K562 (cell line): ENCODE measurements at regions not wholly inside any gene's neighbourhood (a gene's known extent, or its start where the extent isn't known, plus 50 kb on each side); places are given as distances from the start of the nearest gene placed in this dataset.

Source experiments
- ATAC-seq: fragments of 200-7000 bp; cut with Tn5 transposase; 3 replicates; pipeline ENCODE4 v1.9.1; 2020; ENCODE audit warnings: moderate library complexity
- BruUV-seq: library from RNA; stranded (reverse); fragments of 400-500 nt; replicated peaks from 2 replicates; lab custom pipeline; 2021; lab: Mats Ljungman, UMichigan
- CTCF ChIA-PET: fragments of 300-600 bp; formaldehyde crosslinking; extraction: SDS; loops from one replicate; lab custom pipeline; 2021; ENCODE audit warnings: low intra/inter-chr PET ratio; lab: Yijun Ruan, JAX
- POLR2A ChIA-PET: fragments of 300-600, 350-650 bp; sonication (Branson Sonifier 250); formaldehyde crosslinking; extraction: SDS; loops from one replicate; lab custom pipeline; 2021; ENCODE audit warnings: antibody characterized with exemption, inconsistent platforms; lab: Yijun Ruan, JAX
- DNase-seq, 4 experiments: peaks; one replicate each; pipeline versions ENCODE4 v3.0.0 to v3.0.0-alpha.2; 2011 to 2018; ENCODE audit warnings: low spot score in 3 of 4, mixed read lengths in 3 of 4; ENCODE audit errors: extremely low read depth in 1 of 4
- FAIRE-seq: peaks from 2 replicates; lab custom pipeline; 2011; peaks lifted over from hg19 to GRCh38; lab: Jason Lieb, UNC
- H2AFZ ChIP-seq: 2 replicates; pipeline ENCODE4 v1.6.0; 2011; ENCODE audit warnings: low read depth, low read length, control low read depth, inconsistent platforms
- H3K27ac ChIP-seq: fragments of 200-600 bp; 3 replicates; pipeline ENCODE4 v1.8.0; 2011; ENCODE audit warnings: low read depth, mild to moderate bottlenecking, control low read depth, inconsistent platforms, low read length, moderate library complexity, mixed read lengths; ENCODE audit errors: extremely low read depth
- H3K27me3 ChIP-seq, 2 experiments: fragments of 300-600 bp in 1 of 2; 2 replicates in 1 of 2; 3 replicates in 1 of 2; pipeline versions ENCODE4 v1.6.0 to v1.8.0; 2011; ENCODE audit warnings: inconsistent platforms in 2 of 2, low read length in 2 of 2, mild to moderate bottlenecking in 1 of 2, mixed read lengths in 1 of 2, moderate library complexity in 1 of 2; ENCODE audit not compliant: control insufficient read depth in 2 of 2, insufficient read depth in 2 of 2
- H3K36me3 ChIP-seq: fragments of 300-600 bp; 3 replicates; pipeline ENCODE4 v1.8.0; 2011; ENCODE audit warnings: mild to moderate bottlenecking, low read length, inconsistent platforms; ENCODE audit not compliant: control insufficient read depth, insufficient read depth
- H3K4me1 ChIP-seq, 2 experiments: fragments of 200-600 bp in 1 of 2; replicated peaks in 1 of 2; 2 replicates in 1 of 2; 3 replicates in 1 of 2; pipeline versions ENCODE4 v1.5.1 to v1.8.0; 2011; ENCODE audit warnings: inconsistent platforms in 2 of 2, low read length in 2 of 2, mild to moderate bottlenecking in 1 of 2, mixed read lengths in 1 of 2, moderate library complexity in 1 of 2; ENCODE audit not compliant: control insufficient read depth in 2 of 2, insufficient read depth in 2 of 2
- H3K4me2 ChIP-seq: 2 replicates; pipeline ENCODE4 v1.6.1; 2011; ENCODE audit warnings: low read length, control low read depth, inconsistent platforms, mixed read lengths; ENCODE audit not compliant: insufficient read depth
- H3K4me3 ChIP-seq: fragments of 200-600 bp; sonication (generic), shearing (Covaris generic); 2 replicates; pipeline ENCODE4 v1.5.1; 2016; ENCODE audit warnings: control low read depth, inconsistent platforms
- H3K79me2 ChIP-seq: fragments of 200-600 bp; 3 replicates; pipeline ENCODE4 v1.8.0; 2011; ENCODE audit warnings: low read length, inconsistent platforms; ENCODE audit not compliant: control insufficient read depth, insufficient read depth
- H3K9ac ChIP-seq, 2 experiments: 2 replicates each; pipeline versions ENCODE4 v1.6.0 to v1.6.1; 2011; ENCODE audit warnings: low read depth in 2 of 2, low read length in 2 of 2, control low read depth in 1 of 2, inconsistent platforms in 1 of 2, mild to moderate bottlenecking in 1 of 2, mixed read lengths in 1 of 2; ENCODE audit not compliant: insufficient read depth in 1 of 2
- H3K9me1 ChIP-seq: one replicate; pipeline ENCODE4 v1.6.0; 2011; ENCODE audit warnings: inconsistent platforms, mild to moderate bottlenecking, low read length, moderate library complexity; ENCODE audit not compliant: control insufficient read depth, insufficient read depth
- H3K9me3 ChIP-seq: replicated peaks from 2 replicates; pipeline ENCODE4 v1.5.1; 2011; ENCODE audit warnings: low read depth, low read length, inconsistent platforms; ENCODE audit not compliant: control insufficient read depth, insufficient read depth
- H4K20me1 ChIP-seq: replicated peaks from 2 replicates; pipeline ENCODE4 v1.6.1; 2011; ENCODE audit warnings: low read length, inconsistent platforms, mixed read lengths; ENCODE audit not compliant: control insufficient read depth, insufficient read depth
- CBX3 ChIP-seq, 2 experiments: IDR thresholded peaks; 1 replicate in 1 of 2; 2 replicates in 1 of 2; pipeline ENCODE4 v1.6.1; 2012; ENCODE audit warnings: inconsistent platforms in 2 of 2, low read length in 2 of 2, borderline replicate concordance in 1 of 2, control low read depth in 1 of 2
- HDAC1 ChIP-seq, 2 experiments: fragments of 450-650 bp; IDR thresholded peaks; 2 replicates each; pipeline ENCODE4 v1.6.1; 2016 to 2017; ENCODE audit warnings: inconsistent platforms in 1 of 2, mild to moderate bottlenecking in 1 of 2, moderate library complexity in 1 of 2
- PTBP1 ChIP-seq: fragments of 200-400 bp; formaldehyde crosslinking; IDR thresholded peaks from 2 replicates; pipeline ENCODE4 v1.6.1; 2017; ENCODE audit warnings: low read depth, low read length
- TRIM24 ChIP-seq, 2 experiments: fragments of 450-650 bp; IDR thresholded peaks; 2 replicates each; pipeline ENCODE4 v1.6.1; 2016
- TRIM28 ChIP-seq: fragments of 450-650 bp; IDR thresholded peaks from 2 replicates; pipeline ENCODE4 v1.6.1; 2017
- ZEB2 ChIP-seq: fragments of 450-650 bp; IDR thresholded peaks from 2 replicates; pipeline ENCODE4 v1.6.1; 2016
- ZNF124 ChIP-seq: sonication (generic); formaldehyde crosslinking; IDR thresholded peaks from 2 replicates; pipeline ENCODE4 v1.8.1; 2022; ENCODE audit warnings: missing genetic modification reagents
- ZNF280A ChIP-seq: fragments of 450-650 bp; IDR thresholded peaks from 2 replicates; pipeline ENCODE4 v1.6.1; 2018; ENCODE audit warnings: mild to moderate bottlenecking, low read depth; ENCODE audit not compliant: partially characterized antibody
- ZNF445 ChIP-seq: fragments of 250-450 bp; sonication (Bioruptor Pico); IDR thresholded peaks from 2 replicates; pipeline ENCODE4 v1.4.0; 2020; ENCODE audit warnings: low read depth, mild to moderate bottlenecking, moderate library complexity
- WGBS: fragments of 100-300 bp; shearing (Covaris generic); methylation state at CpG from one replicate; pipeline ENCODE4 v1.1.6; 2016; ENCODE audit warnings: low coverage, mixed read lengths; ENCODE audit not compliant: insufficient coverage; ENCODE audit errors: missing lambda C conversion rate; 5-methylcytosine and 5-hydroxymethylcytosine counted together
- in situ Hi-C: fragments of 300-500 bp; cut with MboI; formaldehyde crosslinking; loops from 4 replicates; pipeline ENCODE4 v1.15.0; 2018; ENCODE audit warnings: inconsistent platforms, mixed read lengths
- intact Hi-C: fragments of 100-400 bp; cut with micrococcal nuclease; formaldehyde crosslinking; loops from 2 replicates; pipeline ENCODE4 v1.14.2; 2022
- TF ChIP-seq, protein P1 (sequence below): fragments of 150-350 bp; IDR thresholded peaks from 2 replicates; pipeline ENCODE4 v1.6.1; 2014; ENCODE audit warnings: low read depth, mild to moderate bottlenecking, low read length, borderline replicate concordance

- TF ChIP-seq TRIM24 (IDR thresholded peaks at IDR 0.05), result peak in 1 of 2 experiments; percentile 28; a peak in 1 of 4 replicates
- no peak for TF ChIP-seq ZNF124
- TF ChIP-seq, protein P1, sequence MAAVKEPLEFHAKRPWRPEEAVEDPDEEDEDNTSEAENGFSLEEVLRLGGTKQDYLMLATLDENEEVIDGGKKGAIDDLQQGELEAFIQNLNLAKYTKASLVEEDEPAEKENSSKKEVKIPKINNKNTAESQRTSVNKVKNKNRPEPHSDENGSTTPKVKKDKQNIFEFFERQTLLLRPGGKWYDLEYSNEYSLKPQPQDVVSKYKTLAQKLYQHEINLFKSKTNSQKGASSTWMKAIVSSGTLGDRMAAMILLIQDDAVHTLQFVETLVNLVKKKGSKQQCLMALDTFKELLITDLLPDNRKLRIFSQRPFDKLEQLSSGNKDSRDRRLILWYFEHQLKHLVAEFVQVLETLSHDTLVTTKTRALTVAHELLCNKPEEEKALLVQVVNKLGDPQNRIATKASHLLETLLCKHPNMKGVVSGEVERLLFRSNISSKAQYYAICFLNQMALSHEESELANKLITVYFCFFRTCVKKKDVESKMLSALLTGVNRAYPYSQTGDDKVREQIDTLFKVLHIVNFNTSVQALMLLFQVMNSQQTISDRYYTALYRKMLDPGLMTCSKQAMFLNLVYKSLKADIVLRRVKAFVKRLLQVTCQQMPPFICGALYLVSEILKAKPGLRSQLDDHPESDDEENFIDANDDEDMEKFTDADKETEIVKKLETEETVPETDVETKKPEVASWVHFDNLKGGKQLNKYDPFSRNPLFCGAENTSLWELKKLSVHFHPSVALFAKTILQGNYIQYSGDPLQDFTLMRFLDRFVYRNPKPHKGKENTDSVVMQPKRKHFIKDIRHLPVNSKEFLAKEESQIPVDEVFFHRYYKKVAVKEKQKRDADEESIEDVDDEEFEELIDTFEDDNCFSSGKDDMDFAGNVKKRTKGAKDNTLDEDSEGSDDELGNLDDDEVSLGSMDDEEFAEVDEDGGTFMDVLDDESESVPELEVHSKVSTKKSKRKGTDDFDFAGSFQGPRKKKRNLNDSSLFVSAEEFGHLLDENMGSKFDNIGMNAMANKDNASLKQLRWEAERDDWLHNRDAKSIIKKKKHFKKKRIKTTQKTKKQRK, result peak; percentile 42; the same call in 1 of the 2 replicates
- peak; percentile 98 for TF ChIP-seq ZNF445 (CRISPR knock-in tag)
- peak in 1 of 2 experiments; percentile 100; a peak in 2 of 4 replicates for TF ChIP-seq HDAC1 (IDR thresholded peaks at IDR 0.05)
- TF ChIP-seq ZEB2, result peak; percentile 64; the same call in 1 of the 2 replicates
- TF ChIP-seq PTBP1, result no peak
- peak; percentile 93 for TF ChIP-seq TRIM28
- TF ChIP-seq ZNF280A, result peak; percentile 91
- peak in 1 of 2 experiments; percentile 95; a peak in 2 of 3 replicates for TF ChIP-seq CBX3 (IDR thresholded peaks at IDR 0.05; ENCODE audit: borderline replicate concordance in 1 of 2, low read length in 2 of 2)
- in situ Hi-C loops (no loop called here), intact Hi-C loops (no loop called here)
- Histone ChIP-seq H2AFZ (no peak overlapping the region), H3K9me1 (no peaks in the 10 kb centered on the region), H3K4me3 (no peak overlapping the region), H3K4me2 (no peak overlapping the region), H3K4me1 (peaks cover 0 to 4% of the 10 kb centered on the region in 2 experiments; a peak in 2 of 5 replicates), H3K27me3 (no peaks in the 10 kb centered on the region), H4K20me1 (no peaks in the 10 kb centered on the region), H3K36me3 (no peaks in the 10 kb centered on the region), H3K79me2 (no peaks in the 10 kb centered on the region), H3K9me3 (peaks cover 6% of the 10 kb centered on the region), H3K9ac (no peak overlapping the region), H3K27ac (no peak overlapping the region)
- ChIA-PET CTCF (no interaction called here), POLR2A (no interaction called here)
- 36% methylated on average over 1 of the region's 1 CpG for WGBS
- BruUV-seq, result no TSS peak
- ATAC-seq (no peak), FAIRE-seq (no peak), DNase-seq (no peak)
These were observed 541.1 kb downstream of the KCNJ18 start for GRCh38 chr17:22233382-22233781.
